Left ventricle myocardium superior (tissue), 1 donor: ENCODE measurements at regions not wholly inside any gene's neighbourhood (a gene's known extent, or its start where the extent isn't known, plus 50 kb on each side); places are given as distances from the start of the nearest gene placed in this dataset.

Source experiments
- ATAC-seq: fragments of 200-7000 bp; cut with Tn5 transposase; one replicate; pipeline ENCODE4 v1.9.1; 2020; ENCODE audit warnings: mild to moderate bottlenecking, moderate library complexity
- DNase-seq: peaks from one replicate; pipeline ENCODE4 v3.0.0-alpha.2; 2020
- intact Hi-C: fragments of 100-400 bp; cut with micrococcal nuclease; formaldehyde crosslinking; loops from one replicate; pipeline ENCODE4 v1.11.0; 2022
- donor health status: DM: no; HTN: yes; CAD: no; lungs with severe emphysema.

GRCh38 chr4:36677874-36678273, 396.5 kb downstream of the DTHD1 start:
- DNase-seq = no peak

GRCh38 chr4:36687681-36688080, 406.3 kb downstream of the DTHD1 start:
- DNase-seq (no peak), ATAC-seq (no peak)
- intact Hi-C loops = no loop called here

More at GRCh38 chr4:36677874-36678273, 396.5 kb downstream of the DTHD1 start:
- ATAC-seq = no peak
- intact Hi-C loops = no loop called here

GRCh38 chr4:36692586-36692985, 411.2 kb downstream of the DTHD1 start:
- DNase-seq = no peak
- intact Hi-C loops = no loop called here
- ATAC-seq = no peak

GRCh38 chr4:36702245-36702644, 420.8 kb downstream of the DTHD1 start:
- intact Hi-C loops = no loop called here
- ATAC-seq (no peak), DNase-seq (no peak)

GRCh38 chr4:36704289-36704688, 422.9 kb downstream of the DTHD1 start:
- intact Hi-C loops = no loop called here
- ATAC-seq = no peak

GRCh38 chr4:36709991-36710390, 428.6 kb downstream of the DTHD1 start:
- DNase-seq (no peak), ATAC-seq (no peak)
- intact Hi-C loops = no loop called here

More at GRCh38 chr4:36704289-36704688, 422.9 kb downstream of the DTHD1 start:
- DNase-seq = no peak

- no peak for DNase-seq
- intact Hi-C loops = no loop called here
- ATAC-seq = no peak
These were observed 430.6 kb downstream of the DTHD1 start for GRCh38 chr4:36712013-36712412.

- DNase-seq = no peak
- ATAC-seq = no peak
- intact Hi-C loops = no loop called here
These were observed 435.5 kb downstream of the DTHD1 start for GRCh38 chr4:36716874-36717273.

- DNase-seq (no peak), ATAC-seq (no peak)
- intact Hi-C loops = no loop called here
These were observed 438.0 kb downstream of the DTHD1 start for GRCh38 chr4:36719425-36719824.

GRCh38 chr4:36722986-36723385, 441.6 kb downstream of the DTHD1 start:
- DNase-seq = no peak
- intact Hi-C loops = no loop called here
- ATAC-seq = no peak

GRCh38 chr4:36734334-36734733, 452.9 kb downstream of the DTHD1 start:
- ATAC-seq = no peak
- DNase-seq = no peak
- intact Hi-C loops = no loop called here

GRCh38 chr4:36737691-36738090, 456.3 kb downstream of the DTHD1 start:
- ATAC-seq (no peak), DNase-seq (no peak)
- intact Hi-C loops = no loop called here

- DNase-seq = no peak
- intact Hi-C loops = no loop called here
- no peak for ATAC-seq
These were observed 459.4 kb downstream of the DTHD1 start for GRCh38 chr4:36740796-36741310.

- ATAC-seq = no peak
- intact Hi-C loops = no loop called here
- no peak for DNase-seq
These were observed 466.1 kb downstream of the DTHD1 start for GRCh38 chr4:36747277-36748129.

- intact Hi-C loops = no loop called here
- ATAC-seq (no peak), DNase-seq (no peak)
These were observed 471.6 kb downstream of the DTHD1 start for GRCh38 chr4:36753048-36753447.

- no peak for ATAC-seq
- DNase-seq = no peak
- intact Hi-C loops = no loop called here
These were observed 476.3 kb downstream of the DTHD1 start for GRCh38 chr4:36757580-36758311.

GRCh38 chr4:36758312-36759178, 477.1 kb downstream of the DTHD1 start:
- DNase-seq (no peak), ATAC-seq (no peak)
- intact Hi-C loops = no loop called here

- intact Hi-C loops = no loop called here
- ATAC-seq = no peak
- DNase-seq = no peak
These were observed 480.2 kb downstream of the DTHD1 start for GRCh38 chr4:36761607-36762006.

- intact Hi-C loops = no loop called here
- ATAC-seq (no peak), DNase-seq (no peak)
These were observed 480.7 kb upstream of the NWD2 start for GRCh38 chr4:36763814-36764213.
